MM.1S (cell line): ENCODE measurements at regions not wholly inside any gene's neighbourhood (a gene's known extent, or its start where the extent isn't known, plus 50 kb on each side); places are given as distances from the start of the nearest gene placed in this dataset.

Experiments used
- EZH2 ChIP-seq: fragments of 300-600 bp; sonication (generic); optimal IDR thresholded peaks from 2 replicates; pipeline ENCODE3; 2017; ENCODE audit warnings: low read depth, mild to moderate bottlenecking, antibody characterized with exemption, low read length, mixed read lengths
- EZH2phosphoT487 ChIP-seq: fragments of 300-600 bp; sonication (generic); IDR thresholded peaks from 2 replicates; pipeline ENCODE4 v1.6.1; 2018; ENCODE audit warnings: antibody characterized with exemption, low read length
- TF ChIP-seq, protein P1 (sequence below): fragments of 300-600 bp; sonication (generic); IDR thresholded peaks from 2 replicates; pipeline ENCODE4 v1.5.1; 2016; ENCODE audit warnings: antibody characterized with exemption, low read length, mixed read lengths

DNA sequence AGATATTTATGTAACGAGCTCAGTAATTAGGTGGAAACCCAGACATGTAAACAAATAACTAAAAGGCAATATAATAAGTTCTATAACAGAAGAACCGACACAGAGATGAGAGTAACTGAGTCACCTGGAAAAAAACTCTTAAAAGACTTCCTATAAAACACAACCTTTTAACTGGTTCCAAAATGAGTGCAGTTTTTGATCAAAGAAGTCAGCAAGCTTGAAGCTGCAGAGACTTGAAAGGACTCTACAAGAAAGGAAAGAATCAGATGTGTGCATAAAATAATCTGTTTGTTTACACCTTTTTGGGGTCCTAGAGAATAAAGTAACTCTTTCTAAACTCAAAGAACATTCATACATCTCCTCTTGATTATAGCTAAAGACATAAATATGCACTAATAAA, 560.4 kb upstream of the CCDC54 start:
- TF ChIP-seq, protein P1, sequence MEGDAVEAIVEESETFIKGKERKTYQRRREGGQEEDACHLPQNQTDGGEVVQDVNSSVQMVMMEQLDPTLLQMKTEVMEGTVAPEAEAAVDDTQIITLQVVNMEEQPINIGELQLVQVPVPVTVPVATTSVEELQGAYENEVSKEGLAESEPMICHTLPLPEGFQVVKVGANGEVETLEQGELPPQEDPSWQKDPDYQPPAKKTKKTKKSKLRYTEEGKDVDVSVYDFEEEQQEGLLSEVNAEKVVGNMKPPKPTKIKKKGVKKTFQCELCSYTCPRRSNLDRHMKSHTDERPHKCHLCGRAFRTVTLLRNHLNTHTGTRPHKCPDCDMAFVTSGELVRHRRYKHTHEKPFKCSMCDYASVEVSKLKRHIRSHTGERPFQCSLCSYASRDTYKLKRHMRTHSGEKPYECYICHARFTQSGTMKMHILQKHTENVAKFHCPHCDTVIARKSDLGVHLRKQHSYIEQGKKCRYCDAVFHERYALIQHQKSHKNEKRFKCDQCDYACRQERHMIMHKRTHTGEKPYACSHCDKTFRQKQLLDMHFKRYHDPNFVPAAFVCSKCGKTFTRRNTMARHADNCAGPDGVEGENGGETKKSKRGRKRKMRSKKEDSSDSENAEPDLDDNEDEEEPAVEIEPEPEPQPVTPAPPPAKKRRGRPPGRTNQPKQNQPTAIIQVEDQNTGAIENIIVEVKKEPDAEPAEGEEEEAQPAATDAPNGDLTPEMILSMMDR, result no peak
- TF ChIP-seq EZH2 (no peak), EZH2phosphoT487 (no peak)
